ENCODE measurements at regions not wholly inside any gene's neighbourhood (a gene's known extent, or its start where the extent isn't known, plus 50 kb on each side); places are given as distances from the start of the nearest gene placed in this dataset.

GRCh38 chr9:29866556-29866955, 2293.3 kb upstream of the C9orf72 start:
- no peak overlapping the region for H3K4me3 ChIP-seq (ENCODE audit: low read length)
- DNase-seq (ENCODE audit: low read depth) = no peak
- TF ChIP-seq CTCF (conservative IDR thresholded peaks at IDR 0.05; ENCODE audit: low read length) = no peak

GRCh38 chr9:29873579-29873978, 2300.3 kb upstream of the C9orf72 start:
- H3K4me3 ChIP-seq (ENCODE audit: low read length) = no peak overlapping the region
- DNase-seq (ENCODE audit: low read depth) = no peak
- no peak for TF ChIP-seq CTCF (conservative IDR thresholded peaks at IDR 0.05; ENCODE audit: low read length)

GRCh38 chr9:29875547-29875946, 2302.3 kb upstream of the C9orf72 start:
- no peak for TF ChIP-seq CTCF (conservative IDR thresholded peaks at IDR 0.05; ENCODE audit: low read length)
- no peak for DNase-seq (ENCODE audit: low read depth)
- no peak overlapping the region for H3K4me3 ChIP-seq (ENCODE audit: low read length)

- TF ChIP-seq CTCF (conservative IDR thresholded peaks at IDR 0.05; ENCODE audit: low read length) = no peak
- H3K4me3 ChIP-seq (ENCODE audit: low read length) = no peak overlapping the region
- DNase-seq (ENCODE audit: low read depth) = no peak
These were observed 2309.5 kb upstream of the C9orf72 start for GRCh38 chr9:29882767-29883166.

- no peak for TF ChIP-seq CTCF (conservative IDR thresholded peaks at IDR 0.05; ENCODE audit: low read length)
- no peak overlapping the region for H3K4me3 ChIP-seq (ENCODE audit: low read length)
- DNase-seq (ENCODE audit: low read depth) = no peak
These were observed 2332.8 kb upstream of the C9orf72 start for GRCh38 chr9:29906065-29906464.

- no peak for TF ChIP-seq CTCF (conservative IDR thresholded peaks at IDR 0.05; ENCODE audit: low read length)
- no peak overlapping the region for H3K4me3 ChIP-seq (ENCODE audit: low read length)
- no peak for DNase-seq (ENCODE audit: low read depth)
These were observed 2354.8 kb upstream of the C9orf72 start for GRCh38 chr9:29928072-29928471.

GRCh38 chr9:29939559-29939958, 2366.3 kb upstream of the C9orf72 start:
- DNase-seq (ENCODE audit: low read depth) = no peak
- H3K4me3 ChIP-seq (ENCODE audit: low read length) = no peak overlapping the region
- no peak for TF ChIP-seq CTCF (conservative IDR thresholded peaks at IDR 0.05; ENCODE audit: low read length)

Measured in AG10803 (cell line).